ENCODE measurements at regions not wholly inside any gene's neighbourhood (a gene's known extent, or its start where the extent isn't known, plus 50 kb on each side); places are given as distances from the start of the nearest gene placed in this dataset.

DNA sequence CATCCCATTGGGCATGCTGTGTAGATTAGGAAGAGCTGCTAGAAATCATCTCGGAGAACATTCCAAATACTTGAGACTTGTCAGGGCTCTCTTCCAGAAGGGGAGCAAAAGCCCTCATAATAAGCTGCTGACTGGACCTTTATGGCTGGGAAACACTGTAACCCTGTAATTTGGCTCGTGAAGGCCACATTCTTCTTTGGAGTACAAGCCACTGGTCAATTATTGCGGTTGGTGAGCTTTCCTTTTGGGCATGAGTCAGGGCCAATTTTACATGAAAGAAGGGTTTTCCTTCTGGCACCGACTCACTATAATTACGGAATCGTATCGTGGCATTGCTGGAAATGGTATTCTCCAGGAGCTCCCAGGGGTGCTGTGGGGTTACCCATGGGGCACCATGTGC is 434.5 kb upstream of the RGMA start:
- DNase-seq (no peak), ATAC-seq (replicated peaks) (no peak)
- no peak overlapping the region for H3K4me3 Mint-ChIP-seq
- peaks cover 29 to 39% of the 10 kb centered on the region in 2 donors for H3K27me3 Mint-ChIP-seq
- no peak overlapping the region for H3K27ac Mint-ChIP-seq
- H3K36me3 Mint-ChIP-seq (ENCODE audit: insufficient read depth): no peaks in the 10 kb centered on the region
- H3K4me1 Mint-ChIP-seq (ENCODE audit: low read depth in 2 of 2): no peaks in the 10 kb centered on the region
- no peaks in the 10 kb centered on the region for H3K9me3 Mint-ChIP-seq

DNA sequence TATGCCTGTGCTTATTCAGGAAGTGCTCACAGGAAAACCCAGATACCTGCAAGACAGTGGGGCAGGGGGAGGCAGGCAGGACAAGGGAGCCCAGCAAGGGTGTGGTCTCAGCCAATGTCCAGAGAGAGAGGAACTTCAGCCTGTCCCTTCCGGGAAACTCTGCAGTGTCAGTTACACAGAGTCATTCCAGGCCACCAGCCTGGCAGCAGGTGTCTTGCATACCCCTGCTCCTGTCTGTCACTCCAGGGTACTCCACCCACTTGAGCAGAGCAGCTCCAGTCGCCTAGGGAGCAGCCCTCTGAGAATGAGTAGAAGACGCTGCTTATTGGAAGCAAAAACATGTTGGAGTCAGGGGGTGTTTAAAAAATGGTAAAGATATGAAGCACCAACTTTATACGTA is 431.2 kb upstream of the RGMA start:
- Mint-ChIP-seq H3K4me1 (ENCODE audit: low read depth in 2 of 2) (no peaks in the 10 kb centered on the region), H3K4me3 (no peak overlapping the region), H3K9me3 (no peaks in the 10 kb centered on the region), H3K36me3 (ENCODE audit: insufficient read depth) (no peaks in the 10 kb centered on the region), H3K27ac (no peak overlapping the region), H3K27me3 (peaks cover 38 to 48% of the 10 kb centered on the region in 2 donors)
- ATAC-seq (replicated peaks): no peak
- no peak for DNase-seq

DNA sequence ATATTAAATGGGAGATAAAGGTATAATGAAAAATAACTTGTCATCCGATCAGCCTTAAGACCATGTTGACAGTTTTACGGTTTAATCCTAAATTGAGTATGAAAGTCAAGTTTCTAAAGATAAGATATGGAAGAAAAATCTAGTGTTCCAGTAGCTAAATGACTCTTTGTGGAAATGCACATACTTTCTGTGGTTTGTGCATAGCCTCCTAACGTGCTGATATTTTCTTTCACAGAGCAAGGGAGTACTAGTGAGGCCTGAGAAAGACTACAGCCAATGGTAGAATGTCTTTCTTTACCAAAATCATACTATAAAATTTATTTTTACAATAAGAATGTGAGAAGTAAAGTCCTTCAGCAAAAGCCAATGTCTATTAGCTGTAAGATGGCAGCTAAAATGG is 430.6 kb upstream of the RGMA start:
- H3K27me3 Mint-ChIP-seq: peaks cover 34 to 49% of the 10 kb centered on the region in 2 donors
- no peaks in the 10 kb centered on the region for H3K4me1 Mint-ChIP-seq (ENCODE audit: low read depth in 2 of 2)
- no peak overlapping the region for H3K27ac Mint-ChIP-seq
- H3K9me3 Mint-ChIP-seq: no peaks in the 10 kb centered on the region
- DNase-seq: no peak
- ATAC-seq (replicated peaks): no peak
- H3K36me3 Mint-ChIP-seq (ENCODE audit: insufficient read depth): no peaks in the 10 kb centered on the region
- no peak overlapping the region for H3K4me3 Mint-ChIP-seq

DNA sequence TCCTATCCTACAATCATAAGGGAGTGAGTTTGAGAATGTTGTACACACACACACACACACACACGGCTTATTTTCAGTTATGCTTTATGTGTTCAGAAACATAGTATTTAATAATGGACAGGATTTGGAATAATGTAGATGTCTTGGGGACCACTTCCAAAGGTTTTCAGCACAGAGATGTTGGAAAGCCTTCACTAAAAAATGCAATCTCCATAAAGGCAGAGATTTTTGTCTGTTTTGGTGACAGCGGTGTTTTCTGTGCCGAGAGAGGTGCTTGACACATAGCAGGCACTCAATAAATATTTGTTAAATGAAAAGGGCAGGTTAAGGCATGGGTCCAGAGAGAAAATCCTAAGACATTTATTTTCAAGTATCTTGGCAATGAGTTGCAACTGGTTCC is 428.2 kb upstream of the RGMA start:
- no peaks in the 10 kb centered on the region for H3K4me1 Mint-ChIP-seq (ENCODE audit: low read depth in 2 of 2)
- ATAC-seq (replicated peaks) (no peak), DNase-seq (no peak)
- peaks cover 23 to 47% of the 10 kb centered on the region in 2 donors for H3K27me3 Mint-ChIP-seq
- H3K27ac Mint-ChIP-seq: no peak overlapping the region
- H3K9me3 Mint-ChIP-seq: no peaks in the 10 kb centered on the region
- H3K4me3 Mint-ChIP-seq: no peak overlapping the region
- no peaks in the 10 kb centered on the region for H3K36me3 Mint-ChIP-seq (ENCODE audit: insufficient read depth)

DNA sequence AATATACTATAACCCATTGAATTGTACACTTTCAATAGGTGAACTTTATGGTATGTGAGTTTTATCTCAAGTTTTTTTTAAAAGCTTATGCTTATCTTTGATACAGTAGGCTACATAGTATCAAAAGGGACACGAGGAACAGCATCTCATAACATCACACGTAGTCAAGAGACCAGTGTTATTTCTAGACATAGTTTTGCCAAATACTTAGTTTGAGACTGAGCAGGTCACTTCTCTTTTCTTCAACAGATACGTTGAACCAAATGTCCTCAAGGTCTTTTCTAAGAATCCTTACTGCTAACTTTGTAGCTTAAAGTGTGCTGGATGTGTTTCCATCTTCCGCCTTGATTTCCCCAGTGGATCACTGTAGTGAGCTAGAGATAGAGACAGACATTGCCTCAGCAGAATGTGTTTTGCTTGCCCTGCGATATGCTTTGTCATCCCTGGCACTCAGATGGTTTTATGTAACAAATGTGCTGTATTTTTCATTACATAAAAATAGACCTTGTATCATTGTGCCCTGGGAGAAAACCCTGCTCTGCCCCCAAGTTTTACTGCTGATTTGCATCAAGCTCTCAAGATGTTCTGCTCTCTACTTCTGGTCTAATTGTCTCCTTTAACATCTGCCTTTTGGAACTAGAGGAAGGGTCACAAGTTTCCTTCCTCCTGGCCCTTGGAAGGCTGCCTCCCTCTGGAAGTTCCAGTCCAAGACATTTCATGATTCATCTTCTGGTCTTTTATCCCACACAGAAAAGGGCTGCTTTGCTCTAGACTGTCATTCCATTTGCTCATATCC is 426.4 kb upstream of the RGMA start:
- ATAC-seq (replicated peaks) (no peak), DNase-seq (no peak)
- Mint-ChIP-seq H3K4me3 (no peak overlapping the region), H3K36me3 (ENCODE audit: insufficient read depth) (no peaks in the 10 kb centered on the region), H3K27ac (no peak overlapping the region), H3K4me1 (ENCODE audit: low read depth in 2 of 2) (no peaks in the 10 kb centered on the region), H3K27me3 (peaks cover 22 to 58% of the 10 kb centered on the region in 2 donors), H3K9me3 (no peaks in the 10 kb centered on the region)

DNA sequence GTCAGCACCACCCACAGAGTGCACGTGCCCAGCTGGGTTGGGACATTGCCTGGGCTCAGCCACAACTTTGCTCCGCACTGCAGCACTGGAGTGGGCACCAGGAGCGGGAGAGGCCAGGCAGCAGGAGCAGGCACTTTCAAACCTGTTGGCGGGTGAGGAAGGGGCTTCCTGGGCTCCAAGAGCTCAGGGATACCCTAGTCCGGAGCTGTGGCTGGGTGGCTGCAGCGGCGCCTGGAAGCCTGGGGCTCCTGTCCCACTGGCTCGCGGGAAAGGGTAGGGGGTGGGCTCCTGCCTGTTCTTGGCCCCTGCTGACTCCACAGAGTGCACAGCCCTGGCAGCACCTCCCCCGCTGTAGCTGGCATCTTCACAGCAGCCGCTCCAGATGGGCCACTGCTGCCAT is 417.6 kb upstream of the RGMA start:
- H3K4me3 Mint-ChIP-seq: no peak overlapping the region
- H3K9me3 Mint-ChIP-seq: no peaks in the 10 kb centered on the region
- DNase-seq (no peak), ATAC-seq (replicated peaks) (no peak)
- H3K27ac Mint-ChIP-seq: no peak overlapping the region
- no peaks in the 10 kb centered on the region for H3K4me1 Mint-ChIP-seq (ENCODE audit: low read depth in 2 of 2)
- H3K36me3 Mint-ChIP-seq (ENCODE audit: insufficient read depth): no peaks in the 10 kb centered on the region
- peaks cover 12 to 28% of the 10 kb centered on the region in 2 donors for H3K27me3 Mint-ChIP-seq

DNA sequence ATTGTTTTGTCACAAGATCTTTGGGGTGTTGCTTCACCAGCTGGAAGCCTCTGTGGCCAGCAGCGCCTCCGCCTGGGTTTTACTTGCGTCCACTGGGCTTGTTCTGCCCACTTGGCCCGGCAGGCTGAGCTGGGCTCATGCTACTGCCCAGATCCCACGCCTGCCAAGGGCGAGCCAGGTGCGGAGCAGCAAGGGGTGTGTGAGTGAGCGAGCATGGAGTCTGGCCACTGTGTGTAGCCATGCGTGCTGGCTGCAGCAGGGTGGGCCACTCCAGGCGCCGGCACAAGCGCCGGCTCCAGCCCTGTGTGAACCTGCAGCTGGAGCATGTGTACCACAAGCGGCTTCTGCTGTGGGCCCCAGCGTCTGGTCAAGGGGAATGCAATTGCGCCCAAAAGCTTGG is 416.5 kb upstream of the RGMA start:
- DNase-seq: no peak
- H3K4me1 Mint-ChIP-seq (ENCODE audit: low read depth in 2 of 2): no peaks in the 10 kb centered on the region
- peaks cover 21% of the 10 kb centered on the region in 2 donors for H3K27me3 Mint-ChIP-seq
- no peak overlapping the region for H3K4me3 Mint-ChIP-seq
- H3K36me3 Mint-ChIP-seq (ENCODE audit: insufficient read depth): no peaks in the 10 kb centered on the region
- H3K27ac Mint-ChIP-seq: no peak overlapping the region
- H3K9me3 Mint-ChIP-seq: no peaks in the 10 kb centered on the region
- ATAC-seq (replicated peaks): no peak

DNA sequence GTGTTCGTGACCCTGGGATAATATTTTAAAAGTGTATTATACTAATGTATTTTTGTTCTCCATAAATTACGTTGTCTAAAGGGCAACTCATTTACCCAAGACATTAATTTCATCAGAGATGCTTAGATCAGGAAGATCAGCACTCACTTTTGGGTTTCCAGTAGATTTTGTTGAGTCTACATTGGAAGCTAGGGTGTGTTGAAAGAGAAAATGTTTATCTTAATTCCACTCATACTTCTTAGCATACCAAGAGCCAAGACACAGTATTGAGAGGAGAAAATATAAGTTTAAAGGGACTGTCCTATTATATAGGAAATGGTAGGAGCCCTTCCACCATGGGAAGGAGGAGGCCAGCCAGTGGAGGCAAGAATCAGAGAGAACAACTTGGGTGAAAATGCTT is 412.9 kb upstream of the RGMA start:
- DNase-seq (no peak), ATAC-seq (replicated peaks) (no peak)
- Mint-ChIP-seq H3K4me1 (ENCODE audit: low read depth in 2 of 2) (no peaks in the 10 kb centered on the region), H3K27ac (no peak overlapping the region), H3K36me3 (ENCODE audit: insufficient read depth) (no peaks in the 10 kb centered on the region), H3K9me3 (no peaks in the 10 kb centered on the region), H3K4me3 (no peak overlapping the region), H3K27me3 (peaks cover 28 to 36% of the 10 kb centered on the region in 2 donors)

DNA sequence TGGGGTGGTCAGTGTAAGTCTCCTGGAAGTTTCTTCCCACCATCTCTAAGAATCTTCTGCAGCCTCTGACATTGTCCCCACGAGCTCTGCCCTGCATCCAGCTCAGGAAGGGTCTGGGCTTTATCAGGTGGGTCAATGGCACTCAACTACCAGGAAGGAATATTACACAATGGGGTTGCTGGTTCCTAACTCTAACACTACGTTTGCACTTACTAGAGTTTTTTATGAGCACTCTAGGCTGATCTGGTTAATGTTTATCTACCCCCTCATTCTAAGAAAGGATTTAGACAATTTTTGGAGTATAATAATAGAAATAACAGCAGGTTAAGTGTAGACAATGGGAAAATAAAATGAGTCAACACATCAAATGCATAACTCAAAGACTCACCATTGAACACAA is 411.1 kb upstream of the RGMA start:
- ATAC-seq (replicated peaks): no peak
- DNase-seq: no peak
- H3K36me3 Mint-ChIP-seq (ENCODE audit: insufficient read depth): no peaks in the 10 kb centered on the region
- peaks cover 36 to 37% of the 10 kb centered on the region in 2 donors for H3K27me3 Mint-ChIP-seq
- no peaks in the 10 kb centered on the region for H3K9me3 Mint-ChIP-seq
- no peak overlapping the region for H3K4me3 Mint-ChIP-seq
- H3K4me1 Mint-ChIP-seq (ENCODE audit: low read depth in 2 of 2): no peaks in the 10 kb centered on the region
- no peak overlapping the region for H3K27ac Mint-ChIP-seq

DNA sequence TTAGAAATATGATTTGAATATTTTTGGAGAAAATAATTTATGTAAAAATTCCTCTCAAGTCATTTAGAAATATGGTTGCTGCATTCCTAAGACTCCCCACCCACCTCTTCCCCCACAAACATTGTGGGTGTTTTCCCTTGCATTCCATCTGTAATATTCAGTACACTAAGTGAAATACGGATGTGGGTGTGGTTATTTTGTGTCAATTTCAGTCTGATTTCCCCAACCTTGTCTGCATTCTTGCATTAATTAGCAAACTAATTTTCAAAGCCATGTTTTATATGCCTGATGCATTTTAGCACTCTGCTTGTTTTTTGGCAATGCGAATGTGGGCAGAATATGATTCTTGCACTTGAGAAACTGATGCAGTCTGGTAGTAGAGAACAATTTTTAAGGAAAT is 408.3 kb upstream of the RGMA start:
- H3K4me3 Mint-ChIP-seq: no peak overlapping the region
- no peak for ATAC-seq (replicated peaks)
- no peak for DNase-seq
- no peaks in the 10 kb centered on the region for H3K4me1 Mint-ChIP-seq (ENCODE audit: low read depth in 2 of 2)
- H3K27ac Mint-ChIP-seq: no peak overlapping the region
- no peaks in the 10 kb centered on the region for H3K9me3 Mint-ChIP-seq
- peaks cover 48 to 51% of the 10 kb centered on the region in 2 donors for H3K27me3 Mint-ChIP-seq
- H3K36me3 Mint-ChIP-seq (ENCODE audit: insufficient read depth): no peaks in the 10 kb centered on the region

DNA sequence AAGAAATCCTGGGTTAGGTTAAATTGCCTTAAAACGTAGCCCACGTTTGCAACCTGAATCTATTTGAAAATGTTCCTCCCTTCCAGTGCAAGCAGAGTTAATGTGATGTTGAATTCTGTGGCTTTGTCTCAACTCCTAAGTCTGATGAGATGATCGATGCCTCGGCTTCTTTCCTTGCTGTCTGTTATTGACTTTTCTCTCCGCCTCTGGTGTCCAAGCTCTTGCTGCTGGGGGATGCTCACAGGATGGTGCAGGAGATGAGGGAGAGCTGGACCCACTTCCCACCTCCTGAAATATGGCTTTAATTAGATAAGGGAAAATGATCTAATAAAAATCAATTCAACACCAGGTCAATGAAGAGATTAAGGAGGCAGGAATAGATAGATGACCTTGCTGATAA is 407.9 kb upstream of the RGMA start:
- H3K27ac Mint-ChIP-seq: no peak overlapping the region
- H3K4me3 Mint-ChIP-seq: no peak overlapping the region
- no peaks in the 10 kb centered on the region for H3K4me1 Mint-ChIP-seq (ENCODE audit: low read depth in 2 of 2)
- DNase-seq: no peak
- ATAC-seq (replicated peaks): no peak
- no peaks in the 10 kb centered on the region for H3K36me3 Mint-ChIP-seq (ENCODE audit: insufficient read depth)
- H3K27me3 Mint-ChIP-seq: peaks cover 49 to 51% of the 10 kb centered on the region in 2 donors
- H3K9me3 Mint-ChIP-seq: no peaks in the 10 kb centered on the region

DNA sequence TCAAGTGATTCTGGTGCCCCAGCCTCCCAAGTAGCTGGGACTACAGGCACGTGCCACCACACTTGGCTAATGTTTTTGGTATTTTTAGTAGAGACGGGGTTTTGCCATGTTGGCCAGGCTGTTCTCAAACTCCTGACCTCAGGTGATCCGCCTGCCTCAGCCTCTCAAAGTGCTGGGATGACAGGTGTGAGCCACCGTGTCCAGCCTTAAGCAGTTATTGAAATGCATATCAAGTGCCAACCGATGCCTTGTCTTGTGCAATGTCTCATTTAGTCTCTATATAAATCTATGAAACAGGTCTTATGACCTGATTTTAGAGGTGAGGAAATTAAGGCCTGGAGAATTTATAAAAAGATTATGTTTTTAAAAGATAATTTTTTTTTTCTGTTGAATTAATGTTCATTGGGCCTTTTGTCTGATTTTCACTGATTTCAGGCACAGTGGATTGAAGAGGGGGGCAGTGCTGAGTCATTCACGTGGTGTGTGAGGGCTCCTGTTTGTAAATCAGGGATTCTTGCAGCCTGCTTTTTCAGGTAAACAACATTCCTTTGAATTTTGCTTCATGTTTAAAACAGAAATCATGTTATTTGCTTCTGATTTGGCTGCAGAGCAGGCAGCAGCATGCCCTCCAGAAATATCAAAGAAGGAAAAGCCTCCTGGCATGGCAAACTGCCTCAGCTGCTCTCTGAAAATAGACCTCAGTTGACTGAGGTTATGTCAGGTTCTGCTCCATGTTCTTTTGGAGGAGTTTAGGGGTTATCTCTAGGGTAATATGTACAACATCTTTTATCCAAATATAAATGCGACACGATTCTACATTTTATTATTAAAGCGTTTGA is 407.0 kb upstream of the RGMA start:
- ATAC-seq (replicated peaks) (no peak), DNase-seq (no peak)
- no peak overlapping the region for H3K4me3 Mint-ChIP-seq
- no peaks in the 10 kb centered on the region for H3K9me3 Mint-ChIP-seq
- no peaks in the 10 kb centered on the region for H3K4me1 Mint-ChIP-seq (ENCODE audit: low read depth in 2 of 2)
- H3K27me3 Mint-ChIP-seq: peaks cover 43 to 55% of the 10 kb centered on the region in 2 donors
- H3K36me3 Mint-ChIP-seq (ENCODE audit: insufficient read depth): no peaks in the 10 kb centered on the region
- no peak overlapping the region for H3K27ac Mint-ChIP-seq

DNA sequence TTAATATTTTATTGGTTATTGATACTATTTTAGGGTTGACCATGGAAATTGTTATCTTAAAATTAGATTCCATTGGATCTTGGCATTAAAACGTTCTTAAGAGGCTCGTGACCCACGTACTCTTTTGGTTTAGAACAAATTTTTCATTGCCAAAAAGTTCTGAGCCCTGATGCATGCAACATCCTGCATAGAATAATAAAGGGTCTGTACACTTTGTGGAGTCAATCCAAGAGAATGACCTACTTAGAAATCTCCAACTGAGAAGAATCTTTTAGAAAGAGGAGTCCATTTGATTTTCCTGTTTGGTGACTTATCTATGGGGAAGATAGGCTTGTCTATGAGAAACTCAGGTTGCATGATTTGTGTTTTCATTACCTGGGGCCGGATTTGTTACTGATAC is 404.2 kb upstream of the RGMA start:
- ATAC-seq (replicated peaks): no peak
- Mint-ChIP-seq H3K4me1 (ENCODE audit: low read depth in 2 of 2) (no peaks in the 10 kb centered on the region), H3K27ac (no peak overlapping the region), H3K36me3 (ENCODE audit: insufficient read depth) (no peaks in the 10 kb centered on the region), H3K4me3 (no peak overlapping the region), H3K9me3 (no peaks in the 10 kb centered on the region), H3K27me3 (peaks cover 31 to 69% of the 10 kb centered on the region in 2 donors)
- DNase-seq: no peak

DNA sequence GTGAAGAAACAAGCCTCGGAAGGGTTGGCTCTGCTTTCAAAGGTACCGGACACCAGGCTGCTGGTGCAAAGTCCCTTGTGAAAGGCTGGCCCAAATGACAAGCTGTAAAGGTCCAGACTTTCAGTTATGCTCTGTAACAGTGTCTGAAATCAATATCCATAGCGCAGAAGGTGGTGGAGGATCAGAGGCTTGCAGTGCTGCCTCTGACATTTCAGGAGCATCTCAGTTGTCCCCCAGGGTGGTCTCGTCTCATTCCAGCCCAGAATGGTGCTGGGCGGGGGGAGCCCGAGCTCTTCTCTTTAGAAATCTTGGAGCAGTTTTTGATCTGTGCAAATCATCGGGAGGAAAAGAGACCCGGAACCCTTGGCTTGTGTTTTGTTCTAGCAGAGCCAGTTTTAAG is 402.3 kb upstream of the RGMA start:
- Mint-ChIP-seq H3K27ac (no peak overlapping the region), H3K9me3 (no peaks in the 10 kb centered on the region), H3K27me3 (peaks cover 24 to 57% of the 10 kb centered on the region in 2 donors), H3K4me3 (no peak overlapping the region), H3K36me3 (ENCODE audit: insufficient read depth) (no peaks in the 10 kb centered on the region), H3K4me1 (ENCODE audit: low read depth in 2 of 2) (no peaks in the 10 kb centered on the region)
- no peak for ATAC-seq (replicated peaks)
- DNase-seq: no peak

Data from effector memory CD8-positive, alpha-beta T cell (primary cell).